ENCODE measurements at regions not wholly inside any gene's neighbourhood (a gene's known extent, or its start where the extent isn't known, plus 50 kb on each side); places are given as distances from the start of the nearest gene placed in this dataset.
A peak's percentile ranks its signal among the peaks of the same experiment; 100 is the strongest.

- DNase-seq, result no peak
Measured at GRCh38 chr4:116400480-116400879, 684.9 kb downstream of the TRAM1L1 start.

GRCh38 chr4:116397714-116398113 lies 687.7 kb downstream of the TRAM1L1 start:
- DNase-seq, result no peak

GRCh38 chr4:116397291-116397690 lies 688.1 kb downstream of the TRAM1L1 start:
- no peak for DNase-seq

DNA sequence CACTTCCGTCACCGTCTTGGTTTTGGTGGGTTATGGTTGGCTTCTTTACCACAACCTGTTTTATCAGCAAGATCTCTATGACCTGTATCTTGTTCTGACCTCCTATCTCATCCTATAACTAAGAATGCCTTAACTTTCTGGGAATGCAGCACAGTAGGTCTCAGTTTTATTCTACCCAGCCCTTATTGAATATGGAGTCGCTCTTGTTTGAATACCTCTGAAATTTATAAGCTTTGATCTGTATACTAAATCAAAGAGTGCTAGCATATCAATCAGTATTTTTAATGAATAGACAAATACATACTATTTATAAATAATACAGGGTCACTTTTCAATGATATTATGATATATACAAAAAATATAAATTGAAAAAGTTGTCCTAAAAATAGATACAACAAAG lies 690.0 kb downstream of the TRAM1L1 start:
- no peak for DNase-seq

DNA sequence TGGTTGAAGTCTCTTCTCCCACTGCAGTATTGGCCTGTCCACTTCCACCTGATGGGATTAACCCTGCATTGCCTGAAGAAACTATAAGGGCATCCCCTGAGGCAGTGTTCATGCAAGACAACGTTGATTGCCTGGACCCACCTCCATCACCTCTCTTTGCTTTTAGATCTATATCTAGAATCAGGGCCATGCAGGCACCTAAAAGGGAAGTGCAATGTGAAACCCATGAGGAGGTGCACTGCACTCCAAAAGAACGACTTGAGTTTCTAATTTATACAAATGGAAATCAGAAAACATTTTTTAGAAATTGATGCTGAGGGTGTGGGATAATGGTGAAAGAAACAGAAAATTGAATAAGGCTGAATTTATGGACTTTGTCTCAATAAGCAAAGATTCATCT lies 694.4 kb downstream of the TRAM1L1 start:
- no peak for DNase-seq

GRCh38 chr4:116389139-116389538 lies 696.2 kb downstream of the TRAM1L1 start:
- no peak for DNase-seq

GRCh38 chr4:116387937-116388474 lies 697.4 kb downstream of the TRAM1L1 start:
- no peak for DNase-seq

GRCh38 chr4:116386856-116387255 lies 698.5 kb downstream of the TRAM1L1 start:
- DNase-seq, result no peak

- DNase-seq, result no peak
Measured at GRCh38 chr4:116385583-116385982, 699.8 kb downstream of the TRAM1L1 start.

DNA sequence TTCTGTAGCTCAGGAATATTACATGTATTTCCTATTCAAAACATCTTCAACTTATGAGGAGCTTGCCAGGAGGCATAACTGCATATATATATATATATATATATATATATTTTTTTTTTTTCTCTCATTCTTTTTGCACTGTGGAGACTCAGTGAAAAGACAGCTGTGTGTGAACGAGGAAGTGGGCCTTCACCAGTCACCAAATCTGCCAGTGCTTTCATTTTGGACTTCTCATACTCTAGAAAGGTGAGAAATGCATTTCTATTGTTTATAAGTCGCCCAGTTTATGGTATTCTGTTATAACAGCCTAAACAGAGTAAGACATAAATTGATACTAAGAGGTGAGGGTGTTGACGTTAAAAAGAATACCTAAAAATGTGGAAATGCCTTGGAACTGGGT lies 710.6 kb downstream of the TRAM1L1 start:
- DNase-seq, result no peak

DNA sequence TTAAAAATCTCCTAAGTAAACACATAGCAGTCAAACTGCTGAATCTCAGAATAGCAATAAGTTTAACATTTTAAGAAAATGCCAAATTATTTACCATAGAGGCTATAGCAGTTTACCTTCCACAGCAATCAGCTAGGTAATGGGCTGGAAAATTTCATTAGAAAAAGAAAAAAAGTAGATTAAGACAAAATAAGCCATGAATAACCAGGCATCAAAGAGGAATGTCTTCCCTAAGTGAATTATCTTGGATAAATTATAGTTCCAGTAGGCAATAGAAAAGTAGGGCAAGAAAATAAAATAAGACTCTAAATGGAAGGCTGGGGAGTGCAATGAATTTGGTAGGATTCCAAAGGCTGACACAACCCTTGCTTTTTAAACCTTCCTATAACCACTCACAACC lies 722.8 kb downstream of the TRAM1L1 start:
- DNase-seq, result no peak

- DNase-seq, result no peak
Measured at GRCh38 chr4:116361790-116362189, 723.6 kb downstream of the TRAM1L1 start.

DNA sequence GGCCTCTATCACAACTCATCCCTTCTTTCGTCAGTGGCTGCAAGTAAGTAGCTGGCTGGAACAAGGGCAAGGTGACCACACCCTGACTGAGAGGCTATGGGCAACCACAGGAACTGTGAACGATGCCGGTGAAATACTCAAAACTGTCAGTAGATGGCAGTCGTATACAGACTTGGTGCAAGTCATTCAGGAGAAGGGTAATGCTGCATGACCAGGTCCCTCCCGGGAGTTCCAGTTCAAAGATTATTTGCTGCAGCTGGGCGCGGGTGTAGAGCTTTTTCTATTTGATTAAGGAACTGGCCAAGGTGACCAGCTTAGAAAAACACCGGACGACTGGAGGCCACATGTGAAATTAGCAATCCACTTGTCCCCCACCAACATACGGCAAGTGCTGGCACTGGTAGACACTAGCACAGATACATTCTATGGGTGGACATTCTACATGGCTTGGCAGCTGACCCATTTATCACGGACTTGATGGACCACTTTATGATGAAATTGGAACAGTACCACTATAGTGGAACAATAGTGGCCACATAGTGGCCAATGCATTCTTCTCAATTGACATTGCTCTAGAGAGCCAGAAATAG lies 726.6 kb downstream of the TRAM1L1 start:
- DNase-seq, result peak; percentile 58

DNA sequence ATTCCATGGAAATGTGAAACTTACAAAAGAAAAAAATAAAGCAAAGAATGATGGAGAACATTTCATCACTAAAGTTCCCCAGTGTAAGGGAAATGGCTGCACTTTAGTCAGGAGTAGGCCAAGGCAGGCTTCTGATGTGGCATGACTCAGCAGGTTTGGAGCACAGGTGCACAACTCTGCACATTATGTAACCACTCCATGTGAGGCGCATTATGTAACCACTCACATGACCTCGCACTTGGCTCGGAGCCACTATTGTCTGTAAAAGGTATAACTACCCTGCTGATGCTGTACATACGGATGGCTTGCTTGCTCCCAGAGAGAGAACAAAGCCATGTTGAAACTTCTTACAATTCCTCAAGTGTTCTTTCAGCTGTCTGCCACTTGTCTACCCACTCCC lies 727.6 kb downstream of the TRAM1L1 start:
- peak; percentile 33 for DNase-seq

- no peak for DNase-seq
Measured at GRCh38 chr4:116346750-116347149, 738.6 kb downstream of the TRAM1L1 start.

GRCh38 chr4:116343809-116344208 lies 741.6 kb downstream of the TRAM1L1 start:
- no peak for DNase-seq

DNA sequence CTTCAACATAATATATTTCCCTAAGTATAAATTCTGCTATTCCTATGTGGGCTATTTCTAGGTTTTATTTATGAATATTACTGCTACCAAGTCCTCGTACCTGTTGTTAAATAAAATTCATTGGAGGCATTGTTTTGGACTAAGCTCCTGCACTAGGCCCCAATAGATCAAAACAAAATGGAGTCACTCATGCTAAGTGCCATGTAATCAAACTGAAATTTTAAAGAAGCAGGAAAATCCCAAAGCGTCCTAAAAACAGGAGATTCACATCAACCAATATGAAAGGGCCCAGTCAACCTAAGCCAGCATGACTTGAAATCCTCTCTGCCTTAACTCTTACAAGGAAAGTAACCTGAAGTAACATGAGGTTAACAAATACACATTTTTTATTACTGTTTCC lies 743.2 kb downstream of the TRAM1L1 start:
- no peak for DNase-seq

DNA sequence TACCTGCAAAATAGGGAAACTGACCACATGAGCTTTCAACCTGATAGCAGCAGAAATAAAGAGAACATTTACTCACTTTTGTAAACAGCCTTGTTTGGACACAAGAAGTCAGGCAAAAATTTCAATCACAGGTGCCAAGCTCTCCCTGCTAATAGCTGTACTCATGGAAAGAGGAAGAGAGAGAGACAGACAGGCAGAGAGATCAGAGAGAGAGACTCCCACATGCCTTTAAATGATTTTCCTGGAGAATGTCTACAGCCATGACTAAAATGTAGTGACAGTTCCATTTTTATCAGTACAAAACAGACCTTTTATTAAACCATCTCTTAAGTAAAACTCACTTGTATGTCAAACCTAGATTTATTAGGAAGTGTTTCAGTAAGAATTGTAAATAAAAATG lies 752.9 kb downstream of the TRAM1L1 start:
- no peak for DNase-seq

- DNase-seq, result no peak
Measured at GRCh38 chr4:116328261-116328860, 757.0 kb downstream of the TRAM1L1 start.

- no peak for DNase-seq
Measured at GRCh38 chr4:116323606-116324005, 761.8 kb downstream of the TRAM1L1 start.

- DNase-seq, result no peak
Measured at GRCh38 chr4:116321471-116321870, 763.9 kb downstream of the TRAM1L1 start.

DNA sequence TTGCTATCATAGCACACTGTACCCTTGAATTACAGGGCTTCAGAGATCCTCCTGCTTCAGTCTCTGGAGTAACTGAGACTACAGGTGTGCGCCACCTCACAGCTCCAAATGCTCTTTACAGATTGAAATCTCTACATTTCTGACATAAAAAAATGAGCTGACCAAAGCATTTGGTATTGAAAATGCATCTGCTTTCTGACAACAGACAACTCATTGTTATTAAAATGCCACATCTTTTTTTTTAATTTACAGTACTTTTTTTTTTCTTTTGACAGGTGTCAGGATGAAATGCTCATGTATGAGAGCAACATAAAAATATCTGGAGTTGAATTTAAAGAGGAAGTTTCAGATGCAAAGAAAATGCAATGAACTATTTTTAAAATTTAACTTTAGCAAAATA lies 764.5 kb downstream of the TRAM1L1 start:
- DNase-seq, result no peak

DNA sequence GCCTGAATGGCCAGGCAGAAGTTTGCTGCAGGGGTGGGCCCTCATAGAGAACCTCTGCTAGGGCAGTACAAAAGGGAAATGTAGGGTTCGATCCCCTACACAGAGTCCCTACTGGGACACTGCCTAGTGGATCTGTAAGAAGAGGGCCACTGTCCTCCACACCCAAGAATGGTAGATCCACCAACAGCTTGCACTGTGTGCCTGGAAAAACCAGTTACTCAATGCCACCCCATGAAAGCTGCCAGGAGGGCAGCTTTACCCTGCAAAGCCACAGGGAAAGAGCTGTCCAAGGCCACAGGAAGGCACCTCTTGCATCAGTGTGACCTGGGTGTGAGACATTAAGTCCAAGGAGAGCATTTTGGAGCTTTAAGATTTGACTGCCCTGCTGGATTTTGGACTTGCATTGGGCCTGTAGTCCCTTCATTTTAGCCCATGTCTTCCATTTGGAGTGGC lies 781.6 kb downstream of the TRAM1L1 start:
- no peak for DNase-seq

- DNase-seq, result no peak
Measured at GRCh38 chr4:116302990-116303735, 782.2 kb downstream of the TRAM1L1 start.
